NCI-H345 treated with DMSO at 0.1 percent for 48 hours (cell line): ENCODE measurements at regions not wholly inside any gene's neighbourhood (a gene's known extent, or its start where the extent isn't known, plus 50 kb on each side); places are given as distances from the start of the nearest gene placed in this dataset.
"Not testable (repeated sequence)": the region's sequence is repeated elsewhere in the genome, so short reads cannot be mapped to it uniquely, and the experiment has no call there.

Experiments used
- DNase-seq: peaks from one replicate; lab custom pipeline; 2025; ENCODE audit not compliant: unreplicated experiment; lab: John Stamatoyannopoulos, UW

- no peak for DNase-seq
Observed at GRCh38 chr18:59801576-59801975, 98.2 kb upstream of the PMAIP1 start.

DNA sequence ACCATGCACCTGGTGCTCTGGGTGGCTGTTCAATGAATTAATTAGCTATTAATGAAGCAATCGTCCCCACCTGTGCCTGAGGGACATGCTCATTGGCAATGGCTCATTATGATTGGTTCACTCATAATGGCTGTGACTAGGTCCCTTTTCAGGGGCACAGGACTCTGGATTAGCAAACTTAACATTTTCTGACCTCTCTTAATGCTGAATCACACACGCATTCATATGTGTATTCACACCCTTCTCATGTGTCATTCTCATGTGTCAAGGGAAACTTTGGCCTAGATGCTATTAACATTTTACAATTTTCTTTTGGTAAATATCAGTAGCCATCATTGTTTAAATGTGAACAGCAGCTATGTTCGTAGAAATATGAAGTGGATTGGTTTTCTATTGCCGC lies 98.9 kb upstream of the PMAIP1 start:
- DNase-seq, result no peak

DNA sequence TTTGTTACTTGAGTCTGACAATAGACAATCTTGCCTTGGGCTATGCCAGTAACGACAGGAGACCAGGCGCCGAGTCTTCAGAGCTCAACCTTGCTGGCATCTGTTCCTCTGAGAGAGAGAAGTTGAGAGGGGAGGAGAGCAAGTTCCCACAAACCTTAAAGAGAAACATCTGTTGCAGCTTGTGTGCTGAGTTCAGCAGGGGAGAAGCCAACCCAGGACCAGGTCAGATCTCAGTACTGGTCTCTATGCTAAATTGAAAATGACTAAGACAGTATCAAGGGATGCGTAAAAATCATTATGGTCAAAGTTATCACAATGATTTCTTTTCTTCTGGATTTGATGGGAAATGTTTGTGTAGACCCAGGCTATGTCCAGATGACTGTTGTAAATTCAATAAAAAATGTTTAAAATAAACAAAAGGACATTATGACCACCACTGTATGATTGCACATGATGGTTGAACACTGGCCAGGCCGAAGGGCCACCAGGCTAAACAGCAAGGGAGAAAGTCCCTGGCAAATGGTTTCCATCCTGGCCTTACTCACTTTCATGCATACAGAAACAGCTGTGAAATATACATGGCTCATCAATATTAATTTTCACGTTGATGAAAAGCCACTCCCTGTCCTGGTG lies 100.3 kb upstream of the PMAIP1 start:
- peak; percentile 20 for DNase-seq

- DNase-seq, result no peak
Observed at GRCh38 chr18:59795882-59796281, 98.7 kb upstream of the CCBE1 start.

GRCh38 chr18:59792353-59792752 lies 95.1 kb upstream of the CCBE1 start:
- DNase-seq, result no peak

DNA sequence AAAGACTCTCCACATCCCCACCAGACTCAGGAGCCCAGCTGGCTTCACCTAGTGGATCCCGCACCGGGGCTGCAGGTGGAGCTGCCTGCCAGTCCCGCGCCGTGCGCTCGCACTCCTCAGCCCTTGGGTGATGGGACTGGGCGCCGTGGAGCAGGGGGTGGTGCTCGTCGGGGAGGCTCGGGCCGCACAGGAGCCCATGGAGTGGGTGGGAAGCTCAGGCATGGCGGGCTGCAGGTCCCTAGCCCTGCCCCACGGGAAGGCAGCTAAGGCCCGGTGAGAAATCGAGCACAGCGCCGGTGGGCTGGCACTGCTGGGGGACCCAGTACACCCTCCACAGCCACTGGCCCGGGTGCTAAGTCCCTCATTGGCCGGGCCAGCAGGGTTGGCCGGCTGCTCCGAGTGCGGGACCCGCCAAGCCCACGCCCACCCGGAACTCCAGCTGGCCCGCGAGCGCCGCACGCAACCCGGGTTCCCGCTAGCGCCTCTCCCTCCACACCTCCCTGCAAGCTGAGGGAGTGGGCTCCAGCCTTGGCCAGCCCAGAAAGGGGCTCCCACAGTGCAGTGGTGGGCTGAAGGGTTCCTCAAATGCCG lies 93.2 kb upstream of the CCBE1 start:
- DNase-seq, result not testable (repeated sequence)

DNA sequence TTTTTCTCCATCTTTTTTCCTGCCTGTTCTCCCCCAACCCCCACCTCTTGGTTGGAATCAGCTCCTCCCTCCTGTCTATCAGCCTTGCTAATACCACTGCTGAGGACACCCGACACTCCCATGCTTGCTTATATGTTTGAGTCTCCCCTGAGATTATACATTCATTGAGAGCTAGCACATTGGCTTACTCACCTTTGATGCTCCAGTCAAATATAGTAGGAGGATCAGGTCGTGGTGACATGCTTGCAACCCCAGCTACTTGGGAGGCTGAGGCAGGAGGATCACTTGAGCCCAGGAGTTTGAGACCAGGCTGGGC lies 91.5 kb upstream of the CCBE1 start:
- DNase-seq, result no peak

GRCh38 chr18:59787998-59788790 lies 91.0 kb upstream of the CCBE1 start:
- no peak for DNase-seq

DNA sequence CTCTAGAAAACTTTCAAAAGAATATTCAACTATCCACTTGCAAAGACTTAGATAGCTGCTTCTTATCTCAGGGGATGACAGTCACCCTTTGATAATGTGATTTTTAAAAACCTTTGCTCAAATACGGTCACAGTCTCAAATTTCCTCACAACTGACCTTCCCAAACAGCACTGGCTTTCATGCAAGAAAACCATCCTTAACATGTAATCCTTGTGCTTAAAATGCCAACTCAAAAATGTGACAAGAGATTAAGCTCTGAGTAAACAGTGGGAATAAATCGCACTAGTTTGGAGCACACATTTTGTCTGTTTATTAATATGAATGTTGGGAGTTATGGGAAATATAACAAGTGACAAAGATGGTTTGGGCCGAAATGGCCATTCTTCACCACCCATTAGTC lies 87.5 kb upstream of the CCBE1 start:
- DNase-seq, result no peak

- DNase-seq, result peak; percentile 6
Observed at GRCh38 chr18:59783138-59783537, 85.9 kb upstream of the CCBE1 start.

- DNase-seq, result no peak
Observed at GRCh38 chr18:59779979-59780378, 82.8 kb upstream of the CCBE1 start.

DNA sequence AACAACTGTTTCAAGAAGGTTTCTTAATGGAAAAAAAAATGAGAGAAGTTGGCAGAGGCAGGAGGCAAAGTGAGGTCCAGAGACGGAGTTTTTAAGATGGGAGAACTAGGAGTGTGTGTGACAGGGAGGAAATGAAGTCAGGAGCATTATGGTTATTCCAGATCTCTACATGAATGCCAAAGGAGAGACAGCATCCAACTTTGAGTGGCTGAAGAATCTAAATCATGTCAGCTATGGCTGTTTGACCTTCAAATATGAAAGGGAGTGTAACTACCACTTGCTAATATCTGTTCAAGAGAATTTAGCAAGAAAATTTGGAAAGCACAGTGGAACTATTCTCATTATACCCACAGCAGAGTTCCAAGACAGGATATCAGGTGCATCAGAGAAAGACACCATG lies 81.2 kb upstream of the CCBE1 start:
- DNase-seq, result no peak

DNA sequence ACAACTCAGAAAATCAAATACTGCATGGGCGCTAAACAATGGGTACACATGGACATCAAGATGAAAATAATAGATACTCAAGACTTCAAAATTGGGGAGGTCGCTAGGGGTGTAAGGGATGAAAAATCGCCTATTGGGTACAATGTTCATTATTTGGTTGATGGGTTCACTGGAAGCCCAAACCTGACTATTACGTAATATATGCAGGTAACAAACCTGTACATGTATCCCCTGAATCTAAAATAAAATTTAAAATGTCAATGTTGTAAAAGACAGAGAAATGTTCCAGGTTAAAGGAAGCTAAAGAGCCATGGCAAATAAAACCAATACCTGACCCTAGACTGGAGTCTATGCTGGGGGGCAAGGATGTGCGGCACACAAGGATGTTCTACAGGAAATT lies 80.4 kb upstream of the CCBE1 start:
- DNase-seq, result no peak

GRCh38 chr18:59769129-59769865 lies 72.1 kb upstream of the CCBE1 start:
- DNase-seq, result no peak

- DNase-seq, result no peak
Observed at GRCh38 chr18:59768409-59768808, 71.2 kb upstream of the CCBE1 start.

GRCh38 chr18:59767732-59768131 lies 70.5 kb upstream of the CCBE1 start:
- no peak for DNase-seq

GRCh38 chr18:59765343-59765742 lies 68.1 kb upstream of the CCBE1 start:
- DNase-seq, result no peak

DNA sequence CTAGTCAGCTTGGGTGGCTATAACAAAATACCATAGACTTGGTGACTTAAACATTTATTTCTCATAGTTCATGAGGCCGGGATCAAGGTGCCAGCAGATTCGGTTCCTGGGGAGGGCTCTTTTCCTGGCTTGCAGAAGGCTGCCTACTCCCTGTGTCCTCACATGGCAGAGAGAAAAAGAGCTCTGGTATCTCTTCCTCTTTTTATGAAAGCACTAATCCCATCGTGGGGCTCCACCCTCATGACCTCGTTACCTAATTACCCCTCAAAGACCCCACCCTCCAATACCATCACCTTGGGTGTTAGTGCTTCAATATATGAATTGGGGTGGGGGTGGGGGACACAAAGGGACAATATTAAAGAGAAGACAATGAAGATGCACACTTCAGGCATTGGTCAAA lies 67.1 kb upstream of the CCBE1 start:
- no peak for DNase-seq

DNA sequence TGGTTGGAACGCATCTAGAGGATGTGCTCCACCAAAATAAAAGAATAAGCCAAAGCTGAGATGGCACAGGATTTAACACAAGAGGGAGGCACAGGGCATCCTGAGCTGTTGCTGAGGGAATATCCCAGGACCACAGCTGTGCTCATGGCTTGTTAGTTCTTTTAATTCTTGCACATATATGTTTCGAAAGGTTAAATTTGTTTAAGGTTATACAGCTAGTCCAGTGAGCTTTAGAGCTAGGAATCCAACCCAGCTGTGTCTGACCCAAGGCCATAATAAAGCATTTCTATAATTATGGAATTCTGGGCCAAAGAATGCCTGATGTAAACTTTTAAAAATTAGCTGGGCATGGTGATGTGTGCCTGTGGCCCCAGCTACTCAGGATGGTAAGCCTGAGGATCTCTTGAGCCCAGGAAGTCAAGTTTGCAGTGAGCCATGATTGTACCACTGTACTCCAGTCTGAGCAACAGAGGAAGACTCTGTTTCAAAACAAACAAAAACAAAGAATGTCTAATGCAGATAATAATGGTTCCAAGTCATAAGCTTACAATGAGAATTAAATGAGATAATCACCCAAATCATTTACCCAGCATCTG lies 66.4 kb upstream of the CCBE1 start:
- no peak for DNase-seq

GRCh38 chr18:59760619-59761600 lies 63.7 kb upstream of the CCBE1 start:
- no peak for DNase-seq
